ENCODE measurements at regions not wholly inside any gene's neighbourhood (a gene's known extent, or its start where the extent isn't known, plus 50 kb on each side); places are given as distances from the start of the nearest gene placed in this dataset.

- no peak overlapping the region for H3K27ac ChIP-seq (ENCODE audit: low read depth in 1 of 2, low read length in 2 of 2)
- TF ChIP-seq NR2F2 (IDR thresholded peaks at IDR 0.05): no peak
- TF ChIP-seq ATF3 (IDR thresholded peaks at IDR 0.05): no peak
- no peak for TF ChIP-seq TAF1 (conservative IDR thresholded peaks at IDR 0.05)
- TF ChIP-seq REST (IDR thresholded peaks at IDR 0.05): no peak
- TF ChIP-seq HNF4A (conservative IDR thresholded peaks at IDR 0.05): no peak
- TF ChIP-seq FOXA1 (IDR thresholded peaks at IDR 0.05): no peak
- no peak for TF ChIP-seq HNF4G (IDR thresholded peaks at IDR 0.05)
- TF ChIP-seq GABPA (IDR thresholded peaks at IDR 0.05 in 1 of 2, conservative IDR thresholded peaks at IDR 0.05 in 1 of 2): no peak
- no peak for TF ChIP-seq RAD21 (IDR thresholded peaks at IDR 0.05)
- H3K4me1 ChIP-seq (ENCODE audit: control insufficient read depth in 4 of 4, insufficient read depth in 4 of 4, low read length in 3 of 4): no peaks in the 10 kb centered on the region
- H3K9ac ChIP-seq (ENCODE audit: low read depth in 1 of 2, low read length in 2 of 2): no peak overlapping the region
- no peak for DNase-seq (ENCODE audit: low spot score)
- peaks cover 0 to 7% (median 2%) of the 10 kb centered on the region in 4 donors for H3K9me3 ChIP-seq (ENCODE audit: control insufficient read depth in 4 of 4, low read length in 3 of 4)
- H3K4me3 ChIP-seq (ENCODE audit: low read depth in 1 of 3, low read length in 3 of 3): no peak overlapping the region
- H3K27me3 ChIP-seq (ENCODE audit: control insufficient read depth in 4 of 4, insufficient read depth in 4 of 4, low read length in 3 of 4): no peaks in the 10 kb centered on the region
- H3K36me3 ChIP-seq (ENCODE audit: control insufficient read depth in 4 of 4, insufficient read depth in 3 of 4, low read depth in 1 of 4, low read length in 3 of 4): no peaks in the 10 kb centered on the region
Observed at GRCh38 chr12:115511986-115512711, 765.3 kb downstream of the MED13L start.

- DNase-seq (ENCODE audit: low spot score): no peak
- 68% methylated on average over 2 of the region's 2 CpGs for WGBS
Observed at GRCh38 chr12:115511305-115511704, 766.2 kb downstream of the MED13L start.

More at GRCh38 chr12:115511305-115511704, 766.2 kb downstream of the MED13L start:
- peaks cover 0 to 7% (median 2%) of the 10 kb centered on the region in 4 donors for H3K9me3 ChIP-seq (ENCODE audit: control insufficient read depth in 4 of 4, low read length in 3 of 4)
- no peak overlapping the region for H3K9ac ChIP-seq (ENCODE audit: low read depth in 1 of 2, low read length in 2 of 2)
- H3K4me3 ChIP-seq (ENCODE audit: low read depth in 1 of 3, low read length in 3 of 3): no peak overlapping the region
- no peaks in the 10 kb centered on the region for H3K4me1 ChIP-seq (ENCODE audit: control insufficient read depth in 4 of 4, insufficient read depth in 4 of 4, low read length in 3 of 4)
- H3K27me3 ChIP-seq (ENCODE audit: control insufficient read depth in 4 of 4, insufficient read depth in 4 of 4, low read length in 3 of 4): no peaks in the 10 kb centered on the region
- H3K27ac ChIP-seq (ENCODE audit: low read depth in 1 of 2, low read length in 2 of 2): no peak overlapping the region
- H3K36me3 ChIP-seq (ENCODE audit: control insufficient read depth in 4 of 4, insufficient read depth in 3 of 4, low read depth in 1 of 4, low read length in 3 of 4): no peaks in the 10 kb centered on the region
- TF ChIP-seq MAX (IDR thresholded peaks at IDR 0.05) (no peak), RAD21 (IDR thresholded peaks at IDR 0.05) (no peak), FOXA2 (IDR thresholded peaks at IDR 0.05) (no peak), NR2F2 (IDR thresholded peaks at IDR 0.05) (no peak), EGR1 (IDR thresholded peaks at IDR 0.05; ENCODE audit: low read depth in 2 of 2) (no peak), YY1 (IDR thresholded peaks at IDR 0.05) (no peak), GABPA (IDR thresholded peaks at IDR 0.05 in 1 of 2, conservative IDR thresholded peaks at IDR 0.05 in 1 of 2) (no peak), ATF3 (IDR thresholded peaks at IDR 0.05) (no peak), SP1 (IDR thresholded peaks at IDR 0.05) (no peak), REST (IDR thresholded peaks at IDR 0.05) (no peak), FOXA1 (IDR thresholded peaks at IDR 0.05) (no peak), HNF4A (conservative IDR thresholded peaks at IDR 0.05) (no peak), ZBTB33 (IDR thresholded peaks at IDR 0.05) (no peak), CTCF (IDR thresholded peaks at IDR 0.05; ENCODE audit: low read depth, low read length, missing input control) (no peak), JUND (IDR thresholded peaks at IDR 0.05) (no peak), TAF1 (conservative IDR thresholded peaks at IDR 0.05) (no peak)

Measured in liver (tissue), 8 donors.